HCT116 (cell line): ENCODE measurements at regions not wholly inside any gene's neighbourhood (a gene's known extent, or its start where the extent isn't known, plus 50 kb on each side); places are given as distances from the start of the nearest gene placed in this dataset.

Experiments
- ATAC-seq: fragments of 200-7000 bp; cut with Tn5 transposase; 2 replicates; pipeline ENCODE4 v1.9.1; 2020; ENCODE audit warnings: mild to moderate bottlenecking, moderate library complexity
- BruUV-seq: library from RNA; stranded (reverse); fragments of 400-500 nt; replicated peaks from 2 replicates; lab custom pipeline; 2021; lab: Mats Ljungman, UMichigan
- CTCF ChIA-PET: fragments of 300-600 bp; sonication (Branson Sonifier 250); formaldehyde crosslinking; loops from one replicate; lab custom pipeline; 2021; ENCODE audit warnings: antibody characterized with exemption; lab: Charles Lee
- POLR2A ChIA-PET: fragments of 300-600, 350-600 bp; sonication (Branson Sonifier 250); formaldehyde crosslinking; loops from one replicate; lab custom pipeline; 2021; ENCODE audit warnings: antibody characterized with exemption; lab: Charles Lee
- RAD21 ChIA-PET, 2 experiments: fragments of 300-600 bp; sonication (Branson Sonifier 250); formaldehyde crosslinking; loops; one replicate each; lab custom pipeline; 2023; ENCODE audit warnings: low total read pairs in 2 of 2; ENCODE audit not compliant: uncharacterized antibody in 2 of 2, unreplicated experiment in 2 of 2, low non-redundant PET in 1 of 2; lab: Charles Lee
- DNase-seq: peaks from one replicate; pipeline ENCODE4 v3.0.0-alpha.2; 2010; ENCODE audit warnings: low read depth, low spot score
- H2AFZ ChIP-seq: fragments of 200-600 bp; shearing (Covaris generic), sonication (generic); 2 replicates; pipeline ENCODE4 v1.6.1; 2017; ENCODE audit warnings: low read depth, mixed run types, mixed read lengths, antibody characterized with exemption, low read length; ENCODE audit not compliant: poor library complexity, severe bottlenecking
- H3K27ac ChIP-seq: 2 replicates; pipeline ENCODE4 v1.5.1; 2012; ENCODE audit warnings: low read depth, low read length
- H3K27me3 ChIP-seq: fragments of 200-600 bp; sonication (generic); 2 replicates; pipeline ENCODE4 v1.6.1; 2016; ENCODE audit warnings: mixed run types, low read length, mixed read lengths; ENCODE audit not compliant: insufficient read depth
- H3K36me3 ChIP-seq, 2 experiments: fragments of 200-500 bp in 1 of 2; fragments of 200-600 bp in 1 of 2; sonication (Bioruptor generic) in 1 of 2; sonication (generic) in 1 of 2; 2 replicates each; pipeline versions ENCODE4 v1.5.1 to v1.6.1; 2014 to 2016; ENCODE audit warnings: low read length in 2 of 2, inconsistent platforms in 1 of 2, mixed read lengths in 1 of 2, mixed run types in 1 of 2; ENCODE audit not compliant: insufficient read depth in 2 of 2, control insufficient read depth in 1 of 2
- H3K4me1 ChIP-seq, 2 experiments: fragments of 200-600 bp in 1 of 2; sonication (generic) in 1 of 2; 2 replicates each; pipeline versions ENCODE4 v1.5.1 to v1.6.1; 2012 to 2017; ENCODE audit warnings: low read length in 2 of 2, inconsistent platforms in 1 of 2, mild to moderate bottlenecking in 1 of 2, mixed read lengths in 1 of 2, mixed run types in 1 of 2, moderate library complexity in 1 of 2; ENCODE audit not compliant: insufficient read depth in 2 of 2, control insufficient read depth in 1 of 2
- H3K4me2 ChIP-seq: fragments of 200-600 bp; sonication (generic); 2 replicates; pipeline ENCODE4 v1.6.1; 2017; ENCODE audit warnings: mixed run types, low read length, mixed read lengths
- H3K4me3 ChIP-seq, 2 experiments: fragments of 200-600 bp in 1 of 2; sonication (generic) in 1 of 2; replicated peaks in 1 of 2; 2 replicates each; pipeline ENCODE4 v1.5.1; 2011 to 2016; ENCODE audit warnings: low read length in 2 of 2, control low read depth in 1 of 2, low read depth in 1 of 2, mild to moderate bottlenecking in 1 of 2, mixed read lengths in 1 of 2, mixed run types in 1 of 2
- H3K79me2 ChIP-seq: fragments of 200-600 bp; sonication (generic); 2 replicates; pipeline ENCODE4 v1.6.1; 2017; ENCODE audit warnings: mild to moderate bottlenecking, mixed run types, low read length, moderate library complexity, mixed read lengths; ENCODE audit not compliant: insufficient read depth
- H3K9ac ChIP-seq: fragments of 200-600 bp; sonication (generic); 2 replicates; pipeline ENCODE4 v1.6.1; 2016; ENCODE audit warnings: low read length, mixed read lengths
- H3K9me2 ChIP-seq: fragments of 200-600 bp; sonication (generic), shearing (Covaris generic); 2 replicates; pipeline ENCODE4 v1.6.1; 2017; ENCODE audit warnings: mixed run types, mild to moderate bottlenecking, moderate library complexity; ENCODE audit not compliant: insufficient read depth
- H3K9me3 ChIP-seq, 2 experiments: fragments of 200-500 bp in 1 of 2; fragments of 200-600 bp in 1 of 2; sonication (Bioruptor generic) in 1 of 2; sonication (generic) in 1 of 2; 2 replicates each; pipeline ENCODE4 v1.6.1; 2014 to 2017; ENCODE audit warnings: low read length in 2 of 2, mixed read lengths in 2 of 2, inconsistent platforms in 1 of 2, low read depth in 1 of 2, mild to moderate bottlenecking in 1 of 2, mixed run types in 1 of 2, moderate library complexity in 1 of 2; ENCODE audit not compliant: control insufficient read depth in 1 of 2, insufficient read depth in 1 of 2
- H4K20me1 ChIP-seq: fragments of 200-600 bp; sonication (generic), shearing (Covaris generic); 2 replicates; pipeline ENCODE4 v1.6.1; 2017; ENCODE audit warnings: mixed run types, mild to moderate bottlenecking, moderate library complexity; ENCODE audit not compliant: insufficient read depth
- CBX3 ChIP-seq: IDR thresholded peaks from 2 replicates; pipeline ENCODE4 v1.6.1; 2012; ENCODE audit warnings: low read depth
- EGR1 ChIP-seq: IDR thresholded peaks from 2 replicates; pipeline ENCODE4 v1.6.1; 2012; ENCODE audit warnings: low read depth
- ELF1 ChIP-seq: IDR thresholded peaks from 2 replicates; pipeline ENCODE4 v1.6.1; 2012; ENCODE audit warnings: low read depth, borderline replicate concordance
- EZH2phosphoT487 ChIP-seq: fragments of 200-600 bp; IDR thresholded peaks from 2 replicates; pipeline ENCODE4 v1.6.1; 2018; ENCODE audit warnings: antibody characterized with exemption, borderline replicate concordance
- JUND ChIP-seq: IDR thresholded peaks from 2 replicates; pipeline ENCODE4 v1.6.1; 2012
- POLR2A ChIP-seq: IDR thresholded peaks from 2 replicates; pipeline ENCODE4 v1.7.0; 2011; ENCODE audit warnings: borderline replicate concordance; ENCODE audit not compliant: insufficient read depth, insufficient read length; ENCODE audit errors: extremely low read depth
- POLR2AphosphoS5 ChIP-seq: IDR thresholded peaks from 2 replicates; pipeline ENCODE4 v1.6.1; 2011; ENCODE audit warnings: mild to moderate bottlenecking, low read depth, low read length, moderate library complexity
- SIN3A ChIP-seq: IDR thresholded peaks from 2 replicates; pipeline ENCODE4 v1.6.1; 2012; ENCODE audit warnings: low read depth
- SP1 ChIP-seq: IDR thresholded peaks from 2 replicates; pipeline ENCODE4 v1.6.1; 2012; ENCODE audit warnings: low read depth
- SRF ChIP-seq: IDR thresholded peaks from 2 replicates; pipeline ENCODE4 v1.6.1; 2012; ENCODE audit warnings: low read depth
- TCF7L2 ChIP-seq: IDR thresholded peaks from 2 replicates; pipeline ENCODE4 v1.7.0; 2011; ENCODE audit warnings: borderline replicate concordance, inconsistent platforms; ENCODE audit not compliant: insufficient read depth, insufficient read length; ENCODE audit errors: extremely low read depth
- YY1 ChIP-seq: IDR thresholded peaks from 2 replicates; pipeline ENCODE4 v1.6.1; 2011; ENCODE audit warnings: low read length, low read depth, moderate library complexity, mild to moderate bottlenecking; ENCODE audit not compliant: insufficient replicate concordance; ENCODE audit errors: extremely low read depth
- ZFX ChIP-seq: fragments of 450-650 bp; IDR thresholded peaks from 2 replicates; pipeline ENCODE4 v1.6.1; 2017
- ZNF274 ChIP-seq: fragments of 200-500 bp; sonication (Bioruptor generic); IDR thresholded peaks from 2 replicates; pipeline ENCODE4 v1.6.1; 2014; ENCODE audit warnings: mild to moderate bottlenecking, low read depth, low read length, inconsistent platforms
- intact Hi-C: fragments of 100-400 bp; cut with micrococcal nuclease; formaldehyde crosslinking; loops from 2 replicates; pipeline ENCODE4 v1.10.0; 2022
- TF ChIP-seq, protein P1 (sequence below): IDR thresholded peaks from 2 replicates; pipeline ENCODE4 v1.6.1; 2011; ENCODE audit warnings: mild to moderate bottlenecking, low read length, moderate library complexity; ENCODE audit not compliant: insufficient replicate concordance; ENCODE audit errors: extremely low read depth
- TF ChIP-seq, protein P2 (sequence below), 3 experiments: fragments of 200-600 bp in 1 of 3; sonication (generic) in 1 of 3; IDR thresholded peaks in 2 of 3; conservative IDR thresholded peaks in 1 of 3; 2 replicates each; pipeline ENCODE4 v1.5.1; 2012 to 2017; ENCODE audit warnings: low read depth in 2 of 3, low read length in 2 of 3, antibody characterized with exemption in 1 of 3, borderline replicate concordance in 1 of 3, control low read depth in 1 of 3, mild to moderate bottlenecking in 1 of 3, mixed read lengths in 1 of 3, mixed run types in 1 of 3, moderate library complexity in 1 of 3; ENCODE audit not compliant: insufficient read depth in 1 of 3
- TF ChIP-seq, protein P3 (sequence below): IDR thresholded peaks from 2 replicates; pipeline ENCODE4 v1.6.1; 2012
- TF ChIP-seq, protein P4 (sequence below): IDR thresholded peaks from 2 replicates; pipeline ENCODE4 v1.6.1; 2012

DNA sequence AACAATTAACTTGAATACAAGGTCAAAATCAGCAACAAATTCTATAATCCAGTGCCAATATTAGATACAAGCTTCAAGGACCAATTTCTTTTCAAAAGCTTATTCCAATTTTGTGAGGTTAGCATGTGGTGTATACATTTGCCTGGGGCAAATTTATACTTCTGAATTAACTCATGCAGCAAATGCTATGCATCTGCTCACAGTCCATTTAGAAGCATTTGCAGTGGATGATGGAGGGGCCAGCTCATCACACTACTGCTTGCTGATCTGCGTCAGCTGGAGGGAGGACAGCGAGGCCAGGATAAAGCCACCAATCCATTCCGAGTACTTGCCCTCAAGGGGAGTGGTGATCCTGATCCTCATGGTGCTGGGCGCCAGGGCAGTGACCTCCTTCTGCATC is 474.3 kb upstream of the KIF2A start:
- Histone ChIP-seq H3K4me2 (no peak overlapping the region), H3K9me3 (no peaks in the 10 kb centered on the region), H4K20me1 (no peaks in the 10 kb centered on the region), H3K9me2 (no peaks in the 10 kb centered on the region), H3K79me2 (no peaks in the 10 kb centered on the region), H2AFZ (no peak overlapping the region), H3K27ac (no peak overlapping the region), H3K4me1 (no peaks in the 10 kb centered on the region), H3K27me3 (peaks cover 41% of the 10 kb centered on the region), H3K4me3 (no peak overlapping the region), H3K36me3 (no peaks in the 10 kb centered on the region), H3K9ac (no peak overlapping the region)
- ChIA-PET POLR2A (no interaction called here), CTCF (no interaction called here), RAD21 (no interaction called here)
- intact Hi-C loops: no loop called here
- DNase-seq (no peak), ATAC-seq (no peak)
- TF ChIP-seq POLR2AphosphoS5 (no peak), EZH2phosphoT487 (no peak), ZFX (no peak), YY1 (no peak), TCF7L2 (no peak), SRF (no peak)
- BruUV-seq: no TSS peak

- Histone ChIP-seq H3K4me1 (no peaks in the 10 kb centered on the region), H3K36me3 (no peaks in the 10 kb centered on the region), H3K27me3 (peaks cover 44% of the 10 kb centered on the region), H3K9ac (no peak overlapping the region), H4K20me1 (no peaks in the 10 kb centered on the region), H2AFZ (no peak overlapping the region), H3K79me2 (no peaks in the 10 kb centered on the region), H3K4me3 (no peak overlapping the region), H3K27ac (no peak overlapping the region), H3K4me2 (no peak overlapping the region), H3K9me3 (no peaks in the 10 kb centered on the region), H3K9me2 (no peaks in the 10 kb centered on the region)
- BruUV-seq: no TSS peak
- POLR2A ChIA-PET: no interaction called here
- RAD21 ChIA-PET: no interaction called here
- CTCF ChIA-PET: no interaction called here
- ATAC-seq (no peak), DNase-seq (no peak)
- intact Hi-C loops: no loop called here
- TF ChIP-seq SP1 (no peak), EGR1 (no peak), POLR2A (no peak), EZH2phosphoT487 (no peak), CBX3 (no peak), YY1 (no peak), ELF1 (no peak), ZNF274 (no peak), SIN3A (no peak), TCF7L2 (no peak), JUND (no peak)
- TF ChIP-seq, protein P1, sequence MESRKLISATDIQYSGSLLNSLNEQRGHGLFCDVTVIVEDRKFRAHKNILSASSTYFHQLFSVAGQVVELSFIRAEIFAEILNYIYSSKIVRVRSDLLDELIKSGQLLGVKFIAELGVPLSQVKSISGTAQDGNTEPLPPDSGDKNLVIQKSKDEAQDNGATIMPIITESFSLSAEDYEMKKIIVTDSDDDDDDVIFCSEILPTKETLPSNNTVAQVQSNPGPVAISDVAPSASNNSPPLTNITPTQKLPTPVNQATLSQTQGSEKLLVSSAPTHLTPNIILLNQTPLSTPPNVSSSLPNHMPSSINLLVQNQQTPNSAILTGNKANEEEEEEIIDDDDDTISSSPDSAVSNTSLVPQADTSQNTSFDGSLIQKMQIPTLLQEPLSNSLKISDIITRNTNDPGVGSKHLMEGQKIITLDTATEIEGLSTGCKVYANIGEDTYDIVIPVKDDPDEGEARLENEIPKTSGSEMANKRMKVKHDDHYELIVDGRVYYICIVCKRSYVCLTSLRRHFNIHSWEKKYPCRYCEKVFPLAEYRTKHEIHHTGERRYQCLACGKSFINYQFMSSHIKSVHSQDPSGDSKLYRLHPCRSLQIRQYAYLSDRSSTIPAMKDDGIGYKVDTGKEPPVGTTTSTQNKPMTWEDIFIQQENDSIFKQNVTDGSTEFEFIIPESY: no peak
- TF ChIP-seq, protein P2, sequence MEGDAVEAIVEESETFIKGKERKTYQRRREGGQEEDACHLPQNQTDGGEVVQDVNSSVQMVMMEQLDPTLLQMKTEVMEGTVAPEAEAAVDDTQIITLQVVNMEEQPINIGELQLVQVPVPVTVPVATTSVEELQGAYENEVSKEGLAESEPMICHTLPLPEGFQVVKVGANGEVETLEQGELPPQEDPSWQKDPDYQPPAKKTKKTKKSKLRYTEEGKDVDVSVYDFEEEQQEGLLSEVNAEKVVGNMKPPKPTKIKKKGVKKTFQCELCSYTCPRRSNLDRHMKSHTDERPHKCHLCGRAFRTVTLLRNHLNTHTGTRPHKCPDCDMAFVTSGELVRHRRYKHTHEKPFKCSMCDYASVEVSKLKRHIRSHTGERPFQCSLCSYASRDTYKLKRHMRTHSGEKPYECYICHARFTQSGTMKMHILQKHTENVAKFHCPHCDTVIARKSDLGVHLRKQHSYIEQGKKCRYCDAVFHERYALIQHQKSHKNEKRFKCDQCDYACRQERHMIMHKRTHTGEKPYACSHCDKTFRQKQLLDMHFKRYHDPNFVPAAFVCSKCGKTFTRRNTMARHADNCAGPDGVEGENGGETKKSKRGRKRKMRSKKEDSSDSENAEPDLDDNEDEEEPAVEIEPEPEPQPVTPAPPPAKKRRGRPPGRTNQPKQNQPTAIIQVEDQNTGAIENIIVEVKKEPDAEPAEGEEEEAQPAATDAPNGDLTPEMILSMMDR (IDR thresholded peaks at IDR 0.05 in 2 of 3, conservative IDR thresholded peaks at IDR 0.05 in 1 of 3; ENCODE audit: borderline replicate concordance in 1 of 3, insufficient read depth in 1 of 3, low read depth in 2 of 3, low read length in 2 of 3): no peak
- TF ChIP-seq, protein P3, sequence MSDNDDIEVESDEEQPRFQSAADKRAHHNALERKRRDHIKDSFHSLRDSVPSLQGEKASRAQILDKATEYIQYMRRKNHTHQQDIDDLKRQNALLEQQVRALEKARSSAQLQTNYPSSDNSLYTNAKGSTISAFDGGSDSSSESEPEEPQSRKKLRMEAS: no peak
- TF ChIP-seq, protein P4, sequence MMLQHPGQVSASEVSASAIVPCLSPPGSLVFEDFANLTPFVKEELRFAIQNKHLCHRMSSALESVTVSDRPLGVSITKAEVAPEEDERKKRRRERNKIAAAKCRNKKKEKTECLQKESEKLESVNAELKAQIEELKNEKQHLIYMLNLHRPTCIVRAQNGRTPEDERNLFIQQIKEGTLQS: no peak
These were observed 468.2 kb upstream of the KIF2A start for GRCh38 chr5:61837788-61838187.
